Astrocyte (in vitro differentiated cells and primary cell): ENCODE measurements at regions not wholly inside any gene's neighbourhood (a gene's known extent, or its start where the extent isn't known, plus 50 kb on each side); places are given as distances from the start of the nearest gene placed in this dataset.

Source experiments
- DNase-seq: peaks from one replicate; pipeline ENCODE4 v3.0.0-alpha.2; 2010; ENCODE audit warnings: low read depth
- FAIRE-seq: peaks from 2 replicates; lab custom pipeline; 2011; peaks lifted over from hg19 to GRCh38; lab: Jason Lieb, UNC
- H2AFZ ChIP-seq: 2 replicates; pipeline ENCODE4 v1.6.0; 2012; ENCODE audit warnings: low read depth, low read length, inconsistent platforms
- H3K27ac ChIP-seq: 2 replicates; pipeline ENCODE4 v1.5.1; 2011; ENCODE audit warnings: low read depth, low read length, inconsistent platforms
- H3K27me3 ChIP-seq: 2 replicates; pipeline ENCODE4 v1.6.0; 2011; ENCODE audit warnings: low read length, inconsistent platforms; ENCODE audit not compliant: insufficient read depth
- H3K36me3 ChIP-seq: 2 replicates; pipeline ENCODE4 v1.5.1; 2011; ENCODE audit warnings: low read length, inconsistent platforms; ENCODE audit not compliant: insufficient read depth
- H3K4me1 ChIP-seq: 2 replicates; pipeline ENCODE4 v1.5.1; 2011; ENCODE audit warnings: low read length, inconsistent platforms; ENCODE audit not compliant: insufficient read depth
- H3K4me2 ChIP-seq: 2 replicates; pipeline ENCODE4 v1.6.0; 2012; ENCODE audit warnings: low read length, inconsistent platforms
- H3K4me3 ChIP-seq: 2 replicates; pipeline ENCODE4 v1.5.1; 2011; ENCODE audit warnings: low read depth, mild to moderate bottlenecking, low read length, inconsistent platforms; ENCODE audit not compliant: insufficient read depth
- H3K79me2 ChIP-seq: 2 replicates; pipeline ENCODE4 v1.6.0; 2012; ENCODE audit warnings: mild to moderate bottlenecking, low read length, inconsistent platforms; ENCODE audit not compliant: insufficient read depth
- H3K9ac ChIP-seq: 2 replicates; pipeline ENCODE4 v1.6.0; 2012; ENCODE audit warnings: mild to moderate bottlenecking, low read length, inconsistent platforms
- H3K9me3 ChIP-seq: 2 replicates; pipeline ENCODE4 v1.5.1; 2012; ENCODE audit warnings: low read depth, mild to moderate bottlenecking, low read length, inconsistent platforms; ENCODE audit not compliant: insufficient read depth
- H4K20me1 ChIP-seq: 2 replicates; pipeline ENCODE4 v1.6.0; 2012; ENCODE audit warnings: low read length, inconsistent platforms; ENCODE audit not compliant: insufficient read depth
- H3K27ac Mint-ChIP-seq: one replicate; pipeline ENCODE4 v1.8.0; 2021; ENCODE audit warnings: mild to moderate bottlenecking, mixed read lengths; ENCODE audit not compliant: unreplicated experiment
- H3K27me3 Mint-ChIP-seq: one replicate; pipeline ENCODE4 v1.8.0; 2021; ENCODE audit warnings: low read depth, mixed read lengths; ENCODE audit not compliant: unreplicated experiment
- H3K36me3 Mint-ChIP-seq: one replicate; pipeline ENCODE4 v1.8.0; 2021; ENCODE audit warnings: low read depth, mixed read lengths; ENCODE audit not compliant: unreplicated experiment
- H3K4me1 Mint-ChIP-seq: one replicate; pipeline ENCODE4 v1.8.0; 2021; ENCODE audit warnings: low read depth, mixed read lengths; ENCODE audit not compliant: unreplicated experiment
- H3K4me3 Mint-ChIP-seq: one replicate; pipeline ENCODE4 v1.8.0; 2021; ENCODE audit warnings: mild to moderate bottlenecking, moderate library complexity, mixed read lengths; ENCODE audit not compliant: unreplicated experiment
- H3K9me3 Mint-ChIP-seq: one replicate; pipeline ENCODE4 v1.8.0; 2021; ENCODE audit warnings: mild to moderate bottlenecking, mixed read lengths; ENCODE audit not compliant: unreplicated experiment
- EZH2 ChIP-seq: IDR thresholded peaks from 2 replicates; pipeline ENCODE4 v1.6.1; 2012; ENCODE audit warnings: mild to moderate bottlenecking, low read length, inconsistent platforms; ENCODE audit not compliant: insufficient read depth
- TF ChIP-seq, protein P1 (sequence below): IDR thresholded peaks from 2 replicates; pipeline ENCODE4 v1.5.1; 2011; ENCODE audit warnings: low read depth, mild to moderate bottlenecking, inconsistent platforms, low read length, moderate library complexity; ENCODE audit not compliant: insufficient read depth

DNA sequence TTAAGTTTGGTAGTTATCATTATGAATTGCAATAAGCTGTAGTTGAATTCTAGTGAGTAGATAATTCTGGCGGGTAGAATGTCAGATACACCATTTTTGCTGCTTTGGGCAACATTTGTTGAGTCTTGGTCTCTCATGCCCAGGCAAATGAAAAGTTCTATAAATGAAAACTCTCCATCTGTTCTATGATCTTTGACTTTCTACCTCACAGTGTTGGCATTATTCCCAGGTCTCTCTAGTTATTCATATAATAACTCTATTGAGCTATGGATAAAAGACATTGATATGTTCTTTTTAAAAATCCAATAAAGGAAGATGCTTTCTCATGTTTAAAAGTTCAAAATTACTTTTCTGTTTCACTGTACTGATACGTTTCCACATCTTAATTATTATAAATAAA is 415.3 kb upstream of the SEMA3D start:
- no peak overlapping the region for H3K4me3 ChIP-seq
- no peaks in the 10 kb centered on the region for H3K9me3 Mint-ChIP-seq
- no peaks in the 10 kb centered on the region for H3K27me3 ChIP-seq
- no peak overlapping the region for H2AFZ ChIP-seq
- no peak overlapping the region for H3K9ac ChIP-seq
- H3K27ac ChIP-seq = no peak overlapping the region
- H3K4me1 Mint-ChIP-seq = no peaks in the 10 kb centered on the region
- H3K36me3 Mint-ChIP-seq = no peaks in the 10 kb centered on the region
- FAIRE-seq (no peak), DNase-seq (no peak)
- no peak overlapping the region for H3K27ac Mint-ChIP-seq
- H3K4me1 ChIP-seq = no peaks in the 10 kb centered on the region
- no peak overlapping the region for H3K4me2 ChIP-seq
- no peak for TF ChIP-seq EZH2
- TF ChIP-seq, protein P1, sequence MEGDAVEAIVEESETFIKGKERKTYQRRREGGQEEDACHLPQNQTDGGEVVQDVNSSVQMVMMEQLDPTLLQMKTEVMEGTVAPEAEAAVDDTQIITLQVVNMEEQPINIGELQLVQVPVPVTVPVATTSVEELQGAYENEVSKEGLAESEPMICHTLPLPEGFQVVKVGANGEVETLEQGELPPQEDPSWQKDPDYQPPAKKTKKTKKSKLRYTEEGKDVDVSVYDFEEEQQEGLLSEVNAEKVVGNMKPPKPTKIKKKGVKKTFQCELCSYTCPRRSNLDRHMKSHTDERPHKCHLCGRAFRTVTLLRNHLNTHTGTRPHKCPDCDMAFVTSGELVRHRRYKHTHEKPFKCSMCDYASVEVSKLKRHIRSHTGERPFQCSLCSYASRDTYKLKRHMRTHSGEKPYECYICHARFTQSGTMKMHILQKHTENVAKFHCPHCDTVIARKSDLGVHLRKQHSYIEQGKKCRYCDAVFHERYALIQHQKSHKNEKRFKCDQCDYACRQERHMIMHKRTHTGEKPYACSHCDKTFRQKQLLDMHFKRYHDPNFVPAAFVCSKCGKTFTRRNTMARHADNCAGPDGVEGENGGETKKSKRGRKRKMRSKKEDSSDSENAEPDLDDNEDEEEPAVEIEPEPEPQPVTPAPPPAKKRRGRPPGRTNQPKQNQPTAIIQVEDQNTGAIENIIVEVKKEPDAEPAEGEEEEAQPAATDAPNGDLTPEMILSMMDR = no peak
- H3K27me3 Mint-ChIP-seq = no peaks in the 10 kb centered on the region
- no peaks in the 10 kb centered on the region for H3K9me3 ChIP-seq
- no peaks in the 10 kb centered on the region for H3K79me2 ChIP-seq
- H4K20me1 ChIP-seq = no peaks in the 10 kb centered on the region
- H3K4me3 Mint-ChIP-seq = no peak overlapping the region
- no peaks in the 10 kb centered on the region for H3K36me3 ChIP-seq

DNA sequence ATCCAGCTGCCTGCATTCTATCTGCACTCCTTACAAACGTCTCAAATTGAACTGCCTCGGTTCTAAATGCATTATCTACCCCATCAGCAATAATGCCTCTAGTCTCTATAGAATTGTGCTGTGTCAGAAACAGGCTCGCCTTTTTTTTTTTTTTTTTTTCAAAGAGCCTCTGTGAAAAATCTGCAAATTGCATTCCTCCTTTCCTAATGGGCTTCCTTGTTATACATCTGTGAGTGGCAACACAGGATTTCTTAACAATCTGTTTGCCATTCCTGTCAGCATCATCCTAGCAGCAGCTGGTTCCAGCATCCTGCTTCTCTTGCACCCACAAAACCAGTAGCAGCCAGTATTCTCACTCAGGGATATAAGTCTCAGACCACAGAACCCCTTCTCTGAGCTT is 413.5 kb upstream of the SEMA3D start:
- H3K4me3 Mint-ChIP-seq = no peak overlapping the region
- Histone ChIP-seq H3K79me2 (no peaks in the 10 kb centered on the region), H2AFZ (no peak overlapping the region), H3K4me1 (no peaks in the 10 kb centered on the region), H3K4me3 (no peak overlapping the region), H4K20me1 (no peaks in the 10 kb centered on the region), H3K9me3 (no peaks in the 10 kb centered on the region), H3K27ac (no peak overlapping the region), H3K9ac (no peak overlapping the region), H3K4me2 (no peak overlapping the region), H3K27me3 (no peaks in the 10 kb centered on the region), H3K36me3 (no peaks in the 10 kb centered on the region)
- H3K27me3 Mint-ChIP-seq = no peaks in the 10 kb centered on the region
- FAIRE-seq (no peak), DNase-seq (no peak)
- no peak overlapping the region for H3K27ac Mint-ChIP-seq
- H3K9me3 Mint-ChIP-seq = no peaks in the 10 kb centered on the region
- no peaks in the 10 kb centered on the region for H3K36me3 Mint-ChIP-seq
- TF ChIP-seq, protein P1 = no peak
- TF ChIP-seq EZH2 = no peak
- H3K4me1 Mint-ChIP-seq = peaks cover 8% of the 10 kb centered on the region

DNA sequence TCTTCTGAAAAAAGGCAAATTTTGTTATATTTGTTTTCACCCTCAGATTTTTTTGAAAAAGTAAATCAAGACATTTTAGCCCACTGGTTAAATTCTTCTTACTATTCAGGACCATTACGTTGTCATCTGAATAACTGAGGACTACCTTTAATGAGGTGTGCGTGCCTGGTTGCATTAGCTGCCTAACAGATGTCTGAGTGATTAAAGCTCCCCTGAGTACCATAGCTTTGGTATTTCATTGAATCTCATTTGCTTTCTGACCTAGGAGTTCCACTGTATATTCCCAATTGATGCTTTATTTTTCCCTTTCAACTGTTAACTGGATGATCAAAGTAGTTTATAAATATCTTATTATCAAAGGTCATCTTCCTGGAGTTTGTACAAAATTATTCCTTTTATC is 410.0 kb upstream of the SEMA3D start:
- H4K20me1 ChIP-seq = no peaks in the 10 kb centered on the region
- no peaks in the 10 kb centered on the region for H3K27me3 ChIP-seq
- H3K79me2 ChIP-seq = no peaks in the 10 kb centered on the region
- no peak overlapping the region for H3K4me2 ChIP-seq
- no peaks in the 10 kb centered on the region for H3K27me3 Mint-ChIP-seq
- no peaks in the 10 kb centered on the region for H3K9me3 ChIP-seq
- no peak overlapping the region for H3K27ac Mint-ChIP-seq
- FAIRE-seq (no peak), DNase-seq (no peak)
- H3K9me3 Mint-ChIP-seq = no peaks in the 10 kb centered on the region
- no peak overlapping the region for H3K27ac ChIP-seq
- no peak overlapping the region for H3K9ac ChIP-seq
- no peaks in the 10 kb centered on the region for H3K36me3 Mint-ChIP-seq
- TF ChIP-seq, protein P1 = no peak
- no peak for TF ChIP-seq EZH2
- H3K4me3 ChIP-seq = no peak overlapping the region
- no peak overlapping the region for H2AFZ ChIP-seq
- H3K36me3 ChIP-seq = no peaks in the 10 kb centered on the region
- no peaks in the 10 kb centered on the region for H3K4me1 ChIP-seq
- H3K4me1 Mint-ChIP-seq = peaks cover 11% of the 10 kb centered on the region
- H3K4me3 Mint-ChIP-seq = no peak overlapping the region
